ENCODE measurements at regions not wholly inside any gene's neighbourhood (a gene's known extent, or its start where the extent isn't known, plus 50 kb on each side); places are given as distances from the start of the nearest gene placed in this dataset.

DNA sequence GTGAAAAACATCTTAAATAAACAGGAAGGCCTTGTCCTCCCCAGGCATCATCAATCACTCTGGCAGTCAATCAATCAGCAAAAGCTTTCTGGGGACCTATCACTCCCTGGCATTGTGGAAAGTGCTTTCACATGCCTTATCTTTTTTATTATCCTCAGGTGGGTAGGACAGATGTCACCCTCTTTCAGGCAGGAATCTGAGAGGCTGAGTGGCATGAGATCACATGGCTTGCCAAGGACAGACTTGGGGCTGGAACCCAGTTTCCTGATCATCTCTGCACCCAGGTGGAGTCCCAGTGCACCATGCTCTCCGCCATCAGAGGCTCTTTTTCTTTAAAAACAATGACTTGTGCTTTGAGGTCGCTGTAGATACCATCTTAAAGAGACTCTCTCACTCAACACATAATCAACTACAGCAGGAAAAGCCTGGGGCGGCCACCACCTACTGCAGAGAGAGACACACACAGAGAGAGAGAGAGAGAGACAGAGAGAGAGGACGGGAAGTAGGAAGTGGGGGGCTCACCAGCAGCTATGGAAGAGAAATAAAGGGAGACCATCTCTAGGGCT, 282.7 kb downstream of the PTTG2 start:
- Histone ChIP-seq H3K27ac (ENCODE audit: low read depth, low read length) (no peak overlapping the region), H3K4me2 (ENCODE audit: low read depth, low read length, poor library complexity, severe bottlenecking) (no peak overlapping the region), H3K4me3 (ENCODE audit: insufficient read depth, low read length, poor library complexity, severe bottlenecking) (no peak overlapping the region), H3K9me3 (ENCODE audit: insufficient read depth, low read length) (no peaks in the 10 kb centered on the region), H3K9me2 (replicated peaks; ENCODE audit: insufficient read depth, low read length) (no peaks in the 10 kb centered on the region), H2AFZ (ENCODE audit: low read depth, low read length, severe bottlenecking) (no peak overlapping the region), H4K20me1 (ENCODE audit: low read depth, low read length) (no peaks in the 10 kb centered on the region), H3K9ac (ENCODE audit: low read length) (no peak overlapping the region), H3K27me3 (ENCODE audit: low read length) (no peaks in the 10 kb centered on the region), H3K79me2 (ENCODE audit: insufficient read depth, low read length) (no peaks in the 10 kb centered on the region), H3K36me3 (ENCODE audit: low read length) (no peaks in the 10 kb centered on the region), H3F3A (ENCODE audit: insufficient read depth) (no peaks in the 10 kb centered on the region)
- TF ChIP-seq, protein P1, sequence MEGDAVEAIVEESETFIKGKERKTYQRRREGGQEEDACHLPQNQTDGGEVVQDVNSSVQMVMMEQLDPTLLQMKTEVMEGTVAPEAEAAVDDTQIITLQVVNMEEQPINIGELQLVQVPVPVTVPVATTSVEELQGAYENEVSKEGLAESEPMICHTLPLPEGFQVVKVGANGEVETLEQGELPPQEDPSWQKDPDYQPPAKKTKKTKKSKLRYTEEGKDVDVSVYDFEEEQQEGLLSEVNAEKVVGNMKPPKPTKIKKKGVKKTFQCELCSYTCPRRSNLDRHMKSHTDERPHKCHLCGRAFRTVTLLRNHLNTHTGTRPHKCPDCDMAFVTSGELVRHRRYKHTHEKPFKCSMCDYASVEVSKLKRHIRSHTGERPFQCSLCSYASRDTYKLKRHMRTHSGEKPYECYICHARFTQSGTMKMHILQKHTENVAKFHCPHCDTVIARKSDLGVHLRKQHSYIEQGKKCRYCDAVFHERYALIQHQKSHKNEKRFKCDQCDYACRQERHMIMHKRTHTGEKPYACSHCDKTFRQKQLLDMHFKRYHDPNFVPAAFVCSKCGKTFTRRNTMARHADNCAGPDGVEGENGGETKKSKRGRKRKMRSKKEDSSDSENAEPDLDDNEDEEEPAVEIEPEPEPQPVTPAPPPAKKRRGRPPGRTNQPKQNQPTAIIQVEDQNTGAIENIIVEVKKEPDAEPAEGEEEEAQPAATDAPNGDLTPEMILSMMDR (IDR thresholded peaks at IDR 0.05; ENCODE audit: insufficient read depth, low read length, poor library complexity, severe bottlenecking) = no peak
- TF ChIP-seq EZH2phosphoT487 (conservative IDR thresholded peaks at IDR 0.05; ENCODE audit: low read length) = no peak

DNA sequence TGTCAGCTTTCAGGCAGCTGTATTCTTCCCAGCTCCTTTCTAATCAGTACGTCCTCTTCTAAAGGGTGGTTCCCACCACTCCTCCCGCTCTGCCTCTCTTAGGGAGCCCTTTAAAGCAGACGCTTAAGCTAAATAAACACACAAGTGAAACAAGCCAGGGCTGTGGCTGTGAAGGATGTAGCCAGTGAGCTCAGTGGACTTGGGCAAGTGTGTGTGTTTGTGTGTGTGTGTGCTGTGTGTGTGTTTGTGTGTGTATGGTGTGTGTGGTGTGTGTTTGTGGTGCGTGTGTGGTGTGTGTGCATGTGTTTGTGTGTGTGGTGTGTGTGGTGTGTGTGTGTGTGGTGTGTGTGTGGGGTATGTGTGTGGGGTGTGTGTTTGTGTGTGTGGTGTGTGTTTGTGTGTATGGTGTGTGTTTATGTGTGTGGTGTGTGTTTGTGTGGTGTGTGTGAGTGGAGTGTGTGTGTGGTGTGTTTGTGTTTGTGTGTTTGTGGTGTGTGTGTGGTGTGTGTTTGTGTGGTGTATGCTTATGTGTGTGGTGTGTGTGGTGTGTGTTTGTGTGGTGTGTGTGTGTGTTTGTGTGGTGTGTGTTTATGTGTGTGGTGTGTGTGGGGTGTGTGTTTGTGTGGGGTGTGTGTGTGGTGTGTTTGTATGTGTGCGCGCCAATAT, 283.3 kb downstream of the PTTG2 start:
- H3K9me3 ChIP-seq (ENCODE audit: insufficient read depth, low read length) = no peaks in the 10 kb centered on the region

DNA sequence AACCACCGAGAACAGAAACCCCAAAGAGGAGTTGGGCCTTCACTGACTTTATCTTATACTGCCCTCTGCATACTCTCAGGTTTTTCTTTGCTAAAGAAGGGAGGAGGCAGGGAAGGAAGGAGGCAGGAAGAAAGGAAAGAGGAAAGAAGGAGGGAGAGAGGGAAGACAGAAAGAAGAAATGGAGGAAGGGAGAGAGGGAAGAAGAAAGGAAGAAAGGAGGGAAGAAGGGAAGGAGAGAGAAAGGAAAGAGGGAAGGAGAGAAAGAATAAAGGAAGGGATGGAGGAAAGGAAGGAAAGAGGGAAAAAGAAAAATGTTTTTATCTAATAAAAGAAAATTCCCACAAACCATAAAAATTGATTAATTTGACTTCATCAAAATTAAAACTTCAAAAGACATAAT, 294.6 kb downstream of the PTTG2 start:
- no peaks in the 10 kb centered on the region for H3K36me3 ChIP-seq (ENCODE audit: low read length)
- H3K27me3 ChIP-seq (ENCODE audit: low read length) = no peaks in the 10 kb centered on the region; the same call in 1 of the 2 replicates
- H3K79me2 ChIP-seq (ENCODE audit: insufficient read depth, low read length) = no peaks in the 10 kb centered on the region
- H3K27ac ChIP-seq (ENCODE audit: low read depth, low read length) = no peak overlapping the region
- H3K4me3 ChIP-seq (ENCODE audit: insufficient read depth, low read length, poor library complexity, severe bottlenecking) = no peak overlapping the region
- TF ChIP-seq, protein P1 (IDR thresholded peaks at IDR 0.05; ENCODE audit: insufficient read depth, low read length, poor library complexity, severe bottlenecking) = no peak
- TF ChIP-seq EZH2phosphoT487 (conservative IDR thresholded peaks at IDR 0.05; ENCODE audit: low read length) = no peak
- H3F3A ChIP-seq (ENCODE audit: insufficient read depth) = no peaks in the 10 kb centered on the region
- no peak overlapping the region for H3K4me2 ChIP-seq (ENCODE audit: low read depth, low read length, poor library complexity, severe bottlenecking)
- H2AFZ ChIP-seq (ENCODE audit: low read depth, low read length, severe bottlenecking) = no peak overlapping the region
- no peaks in the 10 kb centered on the region for H3K9me2 ChIP-seq (replicated peaks; ENCODE audit: insufficient read depth, low read length)
- peaks cover 11% of the 10 kb centered on the region for H3K9me3 ChIP-seq (ENCODE audit: insufficient read depth, low read length)
- no peaks in the 10 kb centered on the region for H4K20me1 ChIP-seq (ENCODE audit: low read depth, low read length)
- H3K9ac ChIP-seq (ENCODE audit: low read length) = no peak overlapping the region

More for the DNA sequence above, 283.3 kb downstream of the PTTG2 start:
- H3K79me2 ChIP-seq (ENCODE audit: insufficient read depth, low read length) = no peaks in the 10 kb centered on the region
- no peaks in the 10 kb centered on the region for H3K36me3 ChIP-seq (ENCODE audit: low read length)
- H3K27me3 ChIP-seq (ENCODE audit: low read length) = no peaks in the 10 kb centered on the region
- H3K9me2 ChIP-seq (replicated peaks; ENCODE audit: insufficient read depth, low read length) = no peaks in the 10 kb centered on the region
- no peak overlapping the region for H3K4me3 ChIP-seq (ENCODE audit: insufficient read depth, low read length, poor library complexity, severe bottlenecking)
- H3K27ac ChIP-seq (ENCODE audit: low read depth, low read length) = no peak overlapping the region
- H4K20me1 ChIP-seq (ENCODE audit: low read depth, low read length) = no peaks in the 10 kb centered on the region
- no peaks in the 10 kb centered on the region for H3F3A ChIP-seq (ENCODE audit: insufficient read depth)
- no peak overlapping the region for H3K9ac ChIP-seq (ENCODE audit: low read length)
- H3K4me2 ChIP-seq (ENCODE audit: low read depth, low read length, poor library complexity, severe bottlenecking) = no peak overlapping the region
- TF ChIP-seq, protein P1 (IDR thresholded peaks at IDR 0.05; ENCODE audit: insufficient read depth, low read length, poor library complexity, severe bottlenecking) = no peak
- TF ChIP-seq EZH2phosphoT487 (conservative IDR thresholded peaks at IDR 0.05; ENCODE audit: low read length) = no peak
- H2AFZ ChIP-seq (ENCODE audit: low read depth, low read length, severe bottlenecking) = no peak overlapping the region

Measured in SU-DHL-6 (cell line).